ENCODE measurements at regions not wholly inside any gene's neighbourhood (a gene's known extent, or its start where the extent isn't known, plus 50 kb on each side); places are given as distances from the start of the nearest gene placed in this dataset.

GRCh38 chr10:89916468-89917215 lies 215.3 kb downstream of the KIF20B start:
- no peak overlapping the region for H3K27ac ChIP-seq
- DNase-seq (ENCODE audit: low spot score): no peak
- no peak for TF ChIP-seq CTCF (IDR thresholded peaks at IDR 0.05)
- H3K4me3 ChIP-seq: no peak overlapping the region

- no peak for TF ChIP-seq CTCF (IDR thresholded peaks at IDR 0.05)
- no peak overlapping the region for H3K27ac ChIP-seq
- no peak for DNase-seq (ENCODE audit: low spot score)
- H3K4me3 ChIP-seq: no peak overlapping the region
These were observed 220.0 kb downstream of the KIF20B start for GRCh38 chr10:89921403-89921802.

- DNase-seq (ENCODE audit: low spot score): no peak
- Histone ChIP-seq H3K27ac (no peak overlapping the region), H3K4me3 (no peak overlapping the region)
- no peak for TF ChIP-seq CTCF (IDR thresholded peaks at IDR 0.05)
These were observed 222.3 kb downstream of the KIF20B start for GRCh38 chr10:89923661-89924060.

- Histone ChIP-seq H3K4me3 (no peak overlapping the region), H3K27ac (no peak overlapping the region)
- DNase-seq (ENCODE audit: low spot score): no peak
- TF ChIP-seq CTCF (IDR thresholded peaks at IDR 0.05): no peak
These were observed 222.9 kb downstream of the KIF20B start for GRCh38 chr10:89924261-89924660.

- no peak for TF ChIP-seq CTCF (IDR thresholded peaks at IDR 0.05)
- H3K4me3 ChIP-seq: no peak overlapping the region
- no peak overlapping the region for H3K27ac ChIP-seq
- no peak for DNase-seq (ENCODE audit: low spot score)
These were observed 225.3 kb downstream of the KIF20B start for GRCh38 chr10:89926736-89927135.

- DNase-seq (ENCODE audit: low spot score): no peak
- no peak for TF ChIP-seq CTCF (IDR thresholded peaks at IDR 0.05)
- H3K27ac ChIP-seq: no peak overlapping the region
- no peak overlapping the region for H3K4me3 ChIP-seq
These were observed 228.1 kb downstream of the KIF20B start for GRCh38 chr10:89929282-89930026.

- no peak for TF ChIP-seq CTCF (IDR thresholded peaks at IDR 0.05)
- H3K27ac ChIP-seq: no peak overlapping the region
- DNase-seq (ENCODE audit: low spot score): no peak
- no peak overlapping the region for H3K4me3 ChIP-seq
These were observed 236.1 kb downstream of the KIF20B start for GRCh38 chr10:89937494-89937893.
